Osteoblast (primary cell): ENCODE measurements at regions not wholly inside any gene's neighbourhood (a gene's known extent, or its start where the extent isn't known, plus 50 kb on each side); places are given as distances from the start of the nearest gene placed in this dataset.

Experiments used
- DNase-seq: peaks from one replicate; pipeline ENCODE4 v3.0.0; 2011; ENCODE audit warnings: low spot score, mixed read lengths; ENCODE audit not compliant: insufficient read length; ENCODE audit errors: missing footprints
- H2AFZ ChIP-seq: 2 replicates; pipeline ENCODE4 v1.6.0; 2011; ENCODE audit warnings: mild to moderate bottlenecking, low read length
- H3K27ac ChIP-seq: 2 replicates; pipeline ENCODE4 v1.5.1; 2011; ENCODE audit warnings: mild to moderate bottlenecking, low read depth, low read length, moderate library complexity
- H3K27me3 ChIP-seq: 2 replicates; pipeline ENCODE4 v1.6.0; 2012; ENCODE audit warnings: mild to moderate bottlenecking, control low read depth, inconsistent platforms, low read length, moderate library complexity; ENCODE audit not compliant: insufficient read depth
- H3K36me3 ChIP-seq: 2 replicates; pipeline ENCODE4 v1.5.1; 2011; ENCODE audit warnings: mild to moderate bottlenecking, low read length, control low read depth, moderate library complexity; ENCODE audit not compliant: insufficient read depth
- H3K4me1 ChIP-seq: 2 replicates; pipeline ENCODE4 v1.5.1; 2011; ENCODE audit warnings: mild to moderate bottlenecking, low read length, control low read depth, moderate library complexity; ENCODE audit not compliant: insufficient read depth
- H3K4me2 ChIP-seq: 2 replicates; pipeline ENCODE4 v1.6.0; 2011; ENCODE audit warnings: mild to moderate bottlenecking, low read length; ENCODE audit not compliant: insufficient read depth
- H3K4me3 ChIP-seq: fragments of 200-600 bp; sonication (generic); 3 replicates; pipeline ENCODE4 v1.5.1; 2012; ENCODE audit warnings: mild to moderate bottlenecking, low read length, inconsistent platforms; ENCODE audit not compliant: insufficient read depth
- H3K79me2 ChIP-seq: 2 replicates; pipeline ENCODE4 v1.6.0; 2012; ENCODE audit warnings: mild to moderate bottlenecking, low read length, control low read depth, inconsistent platforms; ENCODE audit not compliant: insufficient read depth
- H3K9me3 ChIP-seq: 2 replicates; pipeline ENCODE4 v1.5.1; 2011; ENCODE audit warnings: low read depth, low read length, control low read depth
- H4K20me1 ChIP-seq: 2 replicates; pipeline ENCODE4 v1.6.0; 2012; ENCODE audit warnings: mild to moderate bottlenecking, low read length, control low read depth; ENCODE audit not compliant: insufficient read depth
- CTCF ChIP-seq: IDR thresholded peaks from 2 replicates; pipeline ENCODE4 v1.5.1; 2011; ENCODE audit warnings: mild to moderate bottlenecking, low read depth, low read length, moderate library complexity; ENCODE audit errors: extremely low read depth

DNA sequence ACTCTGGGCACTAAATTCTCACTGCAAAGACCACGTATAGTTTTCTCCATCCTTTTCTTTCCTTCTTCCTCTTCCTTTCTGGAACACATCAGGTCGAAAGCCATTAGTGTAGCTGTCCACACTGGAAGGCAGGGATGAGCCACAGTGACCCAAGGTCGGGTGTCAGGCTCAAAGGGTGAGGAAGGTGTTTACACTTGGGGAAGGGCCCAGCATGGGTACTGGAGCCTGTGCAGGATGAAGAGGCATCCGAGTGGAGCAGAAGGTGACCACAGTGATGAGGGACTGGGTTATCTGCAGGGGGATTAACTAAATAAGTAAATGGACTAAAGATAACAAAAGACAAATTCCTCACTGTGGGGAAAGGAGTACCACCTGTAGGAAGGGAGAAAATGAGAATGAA lies 164.0 kb downstream of the SOX9 start:
- Histone ChIP-seq H3K27me3 (peaks cover 14% of the 10 kb centered on the region), H2AFZ (no peak overlapping the region)

GRCh38 chr17:72287586-72287985 lies 166.8 kb downstream of the SOX9 start:
- H3K79me2 ChIP-seq, result no peaks in the 10 kb centered on the region
- H3K27me3 ChIP-seq, result peaks cover 18% of the 10 kb centered on the region
- H3K9me3 ChIP-seq, result no peaks in the 10 kb centered on the region
- no peak overlapping the region for H3K4me2 ChIP-seq
- no peaks in the 10 kb centered on the region for H3K4me1 ChIP-seq
- no peak for DNase-seq
- no peaks in the 10 kb centered on the region for H4K20me1 ChIP-seq
- no peaks in the 10 kb centered on the region for H3K36me3 ChIP-seq
- no peak overlapping the region for H2AFZ ChIP-seq
- H3K4me3 ChIP-seq, result no peak overlapping the region
- no peak for TF ChIP-seq CTCF
- no peak overlapping the region for H3K27ac ChIP-seq

More for the DNA sequence above, 164.0 kb downstream of the SOX9 start:
- Histone ChIP-seq H3K27ac (no peak overlapping the region), H4K20me1 (no peaks in the 10 kb centered on the region), H3K9me3 (no peaks in the 10 kb centered on the region), H3K4me2 (no peak overlapping the region), H3K36me3 (no peaks in the 10 kb centered on the region), H3K4me1 (no peaks in the 10 kb centered on the region), H3K79me2 (no peaks in the 10 kb centered on the region), H3K4me3 (no peak overlapping the region)
- no peak for DNase-seq
- no peak for TF ChIP-seq CTCF

GRCh38 chr17:72294487-72294893 lies 173.7 kb downstream of the SOX9 start:
- peaks cover 8% of the 10 kb centered on the region for H3K27me3 ChIP-seq
- DNase-seq, result no peak
- H3K4me1 ChIP-seq, result peaks cover 18% of the 10 kb centered on the region
- no peak overlapping the region for H2AFZ ChIP-seq
- H3K36me3 ChIP-seq, result no peaks in the 10 kb centered on the region
- H3K79me2 ChIP-seq, result no peaks in the 10 kb centered on the region
- no peaks in the 10 kb centered on the region for H3K9me3 ChIP-seq
- H3K27ac ChIP-seq, result no peak overlapping the region
- H3K4me2 ChIP-seq, result no peak overlapping the region
- H3K4me3 ChIP-seq, result no peak overlapping the region
- H4K20me1 ChIP-seq, result no peaks in the 10 kb centered on the region
- no peak for TF ChIP-seq CTCF

GRCh38 chr17:72295916-72296315 lies 175.1 kb downstream of the SOX9 start:
- Histone ChIP-seq H3K79me2 (no peaks in the 10 kb centered on the region), H4K20me1 (no peaks in the 10 kb centered on the region), H3K4me2 (no peak overlapping the region), H3K4me3 (no peak overlapping the region), H3K9me3 (no peaks in the 10 kb centered on the region), H3K4me1 (peaks cover 18% of the 10 kb centered on the region), H3K27me3 (peaks cover 8% of the 10 kb centered on the region), H3K36me3 (no peaks in the 10 kb centered on the region), H3K27ac (no peak overlapping the region), H2AFZ (no peak overlapping the region)
- no peak for TF ChIP-seq CTCF
- no peak for DNase-seq
